ENCODE measurements at regions not wholly inside any gene's neighbourhood (a gene's known extent, or its start where the extent isn't known, plus 50 kb on each side); places are given as distances from the start of the nearest gene placed in this dataset.

GRCh38 chrX:39782276-39782675 is 315.5 kb downstream of the BCOR start:
- TF ChIP-seq ZBTB7A (IDR thresholded peaks at IDR 0.05; ENCODE audit: low read depth) (no peak), YY1 (IDR thresholded peaks at IDR 0.05; ENCODE audit: low read depth) (no peak), USF1 (IDR thresholded peaks at IDR 0.05) (no peak), NFIC (IDR thresholded peaks at IDR 0.05) (no peak), TAF1 (IDR thresholded peaks at IDR 0.05; ENCODE audit: low read depth) (no peak), TCF12 (IDR thresholded peaks at IDR 0.05; ENCODE audit: low read depth) (no peak), EP300 (IDR thresholded peaks at IDR 0.05; ENCODE audit: borderline replicate concordance) (no peak), EGR1 (IDR thresholded peaks at IDR 0.05) (no peak)
- TF ChIP-seq, protein P1, sequence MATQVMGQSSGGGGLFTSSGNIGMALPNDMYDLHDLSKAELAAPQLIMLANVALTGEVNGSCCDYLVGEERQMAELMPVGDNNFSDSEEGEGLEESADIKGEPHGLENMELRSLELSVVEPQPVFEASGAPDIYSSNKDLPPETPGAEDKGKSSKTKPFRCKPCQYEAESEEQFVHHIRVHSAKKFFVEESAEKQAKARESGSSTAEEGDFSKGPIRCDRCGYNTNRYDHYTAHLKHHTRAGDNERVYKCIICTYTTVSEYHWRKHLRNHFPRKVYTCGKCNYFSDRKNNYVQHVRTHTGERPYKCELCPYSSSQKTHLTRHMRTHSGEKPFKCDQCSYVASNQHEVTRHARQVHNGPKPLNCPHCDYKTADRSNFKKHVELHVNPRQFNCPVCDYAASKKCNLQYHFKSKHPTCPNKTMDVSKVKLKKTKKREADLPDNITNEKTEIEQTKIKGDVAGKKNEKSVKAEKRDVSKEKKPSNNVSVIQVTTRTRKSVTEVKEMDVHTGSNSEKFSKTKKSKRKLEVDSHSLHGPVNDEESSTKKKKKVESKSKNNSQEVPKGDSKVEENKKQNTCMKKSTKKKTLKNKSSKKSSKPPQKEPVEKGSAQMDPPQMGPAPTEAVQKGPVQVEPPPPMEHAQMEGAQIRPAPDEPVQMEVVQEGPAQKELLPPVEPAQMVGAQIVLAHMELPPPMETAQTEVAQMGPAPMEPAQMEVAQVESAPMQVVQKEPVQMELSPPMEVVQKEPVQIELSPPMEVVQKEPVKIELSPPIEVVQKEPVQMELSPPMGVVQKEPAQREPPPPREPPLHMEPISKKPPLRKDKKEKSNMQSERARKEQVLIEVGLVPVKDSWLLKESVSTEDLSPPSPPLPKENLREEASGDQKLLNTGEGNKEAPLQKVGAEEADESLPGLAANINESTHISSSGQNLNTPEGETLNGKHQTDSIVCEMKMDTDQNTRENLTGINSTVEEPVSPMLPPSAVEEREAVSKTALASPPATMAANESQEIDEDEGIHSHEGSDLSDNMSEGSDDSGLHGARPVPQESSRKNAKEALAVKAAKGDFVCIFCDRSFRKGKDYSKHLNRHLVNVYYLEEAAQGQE (IDR thresholded peaks at IDR 0.05; ENCODE audit: low read depth), result no peak
- TF ChIP-seq, protein P2, sequence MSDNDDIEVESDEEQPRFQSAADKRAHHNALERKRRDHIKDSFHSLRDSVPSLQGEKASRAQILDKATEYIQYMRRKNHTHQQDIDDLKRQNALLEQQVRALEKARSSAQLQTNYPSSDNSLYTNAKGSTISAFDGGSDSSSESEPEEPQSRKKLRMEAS (IDR thresholded peaks at IDR 0.05), result no peak

All from Ishikawa (cell line).